ENCODE measurements at regions not wholly inside any gene's neighbourhood (a gene's known extent, or its start where the extent isn't known, plus 50 kb on each side); places are given as distances from the start of the nearest gene placed in this dataset.

DNA sequence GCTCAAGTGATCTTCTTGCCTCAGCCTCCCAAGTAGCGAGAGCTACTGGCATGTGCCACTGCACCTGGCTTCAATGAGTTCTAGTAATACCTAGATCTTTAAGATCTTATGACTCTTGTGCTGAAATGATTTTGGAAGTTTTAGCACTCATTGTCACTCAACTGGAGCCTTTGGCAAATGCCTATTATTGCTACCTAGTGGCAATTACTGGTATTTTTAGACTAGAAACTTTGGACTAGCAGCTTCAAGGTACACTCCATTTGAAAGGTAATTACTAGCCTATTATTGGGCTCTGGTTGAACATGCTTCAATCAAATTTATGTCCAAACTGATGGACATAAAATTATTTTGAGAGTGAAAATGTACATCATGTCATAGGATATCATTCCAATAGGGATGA is 80.7 kb upstream of the MUCL1 start:
- TF ChIP-seq, protein P1, sequence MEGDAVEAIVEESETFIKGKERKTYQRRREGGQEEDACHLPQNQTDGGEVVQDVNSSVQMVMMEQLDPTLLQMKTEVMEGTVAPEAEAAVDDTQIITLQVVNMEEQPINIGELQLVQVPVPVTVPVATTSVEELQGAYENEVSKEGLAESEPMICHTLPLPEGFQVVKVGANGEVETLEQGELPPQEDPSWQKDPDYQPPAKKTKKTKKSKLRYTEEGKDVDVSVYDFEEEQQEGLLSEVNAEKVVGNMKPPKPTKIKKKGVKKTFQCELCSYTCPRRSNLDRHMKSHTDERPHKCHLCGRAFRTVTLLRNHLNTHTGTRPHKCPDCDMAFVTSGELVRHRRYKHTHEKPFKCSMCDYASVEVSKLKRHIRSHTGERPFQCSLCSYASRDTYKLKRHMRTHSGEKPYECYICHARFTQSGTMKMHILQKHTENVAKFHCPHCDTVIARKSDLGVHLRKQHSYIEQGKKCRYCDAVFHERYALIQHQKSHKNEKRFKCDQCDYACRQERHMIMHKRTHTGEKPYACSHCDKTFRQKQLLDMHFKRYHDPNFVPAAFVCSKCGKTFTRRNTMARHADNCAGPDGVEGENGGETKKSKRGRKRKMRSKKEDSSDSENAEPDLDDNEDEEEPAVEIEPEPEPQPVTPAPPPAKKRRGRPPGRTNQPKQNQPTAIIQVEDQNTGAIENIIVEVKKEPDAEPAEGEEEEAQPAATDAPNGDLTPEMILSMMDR (IDR thresholded peaks at IDR 0.05; ENCODE audit: insufficient read depth, low read length), result no peak
- no peak for TF ChIP-seq GABPA (IDR thresholded peaks at IDR 0.05; ENCODE audit: low read depth)
- TF ChIP-seq POLR2AphosphoS5 (IDR thresholded peaks at IDR 0.05; ENCODE audit: low read depth), result no peak
